Urinary bladder (tissue), 3 donors: ENCODE measurements at regions not wholly inside any gene's neighbourhood (a gene's known extent, or its start where the extent isn't known, plus 50 kb on each side); places are given as distances from the start of the nearest gene placed in this dataset.
"Not testable (repeated sequence)": the region's sequence is repeated elsewhere in the genome, so short reads cannot be mapped to it uniquely, and the experiment has no call there.

Source experiments
- DNase-seq: peaks from one replicate; pipeline ENCODE4 v3.0.0-alpha.2; 2015; ENCODE audit errors: extremely low spot score
- H3K27ac ChIP-seq: one replicate; pipeline ENCODE4 v1.5.1; 2013; ENCODE audit warnings: low read depth, mild to moderate bottlenecking, moderate library complexity
- H3K36me3 ChIP-seq: one replicate; pipeline ENCODE4 v1.6.1; 2013; ENCODE audit warnings: mild to moderate bottlenecking, moderate library complexity; ENCODE audit not compliant: insufficient read depth
- H3K4me1 ChIP-seq: one replicate; pipeline ENCODE4 v1.6.1; 2013; ENCODE audit warnings: mild to moderate bottlenecking, moderate library complexity; ENCODE audit not compliant: insufficient read depth
- H3K4me3 ChIP-seq: one replicate; pipeline ENCODE4 v1.5.1; 2013; ENCODE audit warnings: low read depth, low read length
- WGBS: extraction: QIAGEN DNeasy Blood & Tissue Kit; methylation state at CpG from one replicate; pipeline ENCODE4 v1.1.7; 2013; 5-methylcytosine and 5-hydroxymethylcytosine counted together
- donor health status: healthy with polysubstance abuse.
- donor health status: healthy.

DNA sequence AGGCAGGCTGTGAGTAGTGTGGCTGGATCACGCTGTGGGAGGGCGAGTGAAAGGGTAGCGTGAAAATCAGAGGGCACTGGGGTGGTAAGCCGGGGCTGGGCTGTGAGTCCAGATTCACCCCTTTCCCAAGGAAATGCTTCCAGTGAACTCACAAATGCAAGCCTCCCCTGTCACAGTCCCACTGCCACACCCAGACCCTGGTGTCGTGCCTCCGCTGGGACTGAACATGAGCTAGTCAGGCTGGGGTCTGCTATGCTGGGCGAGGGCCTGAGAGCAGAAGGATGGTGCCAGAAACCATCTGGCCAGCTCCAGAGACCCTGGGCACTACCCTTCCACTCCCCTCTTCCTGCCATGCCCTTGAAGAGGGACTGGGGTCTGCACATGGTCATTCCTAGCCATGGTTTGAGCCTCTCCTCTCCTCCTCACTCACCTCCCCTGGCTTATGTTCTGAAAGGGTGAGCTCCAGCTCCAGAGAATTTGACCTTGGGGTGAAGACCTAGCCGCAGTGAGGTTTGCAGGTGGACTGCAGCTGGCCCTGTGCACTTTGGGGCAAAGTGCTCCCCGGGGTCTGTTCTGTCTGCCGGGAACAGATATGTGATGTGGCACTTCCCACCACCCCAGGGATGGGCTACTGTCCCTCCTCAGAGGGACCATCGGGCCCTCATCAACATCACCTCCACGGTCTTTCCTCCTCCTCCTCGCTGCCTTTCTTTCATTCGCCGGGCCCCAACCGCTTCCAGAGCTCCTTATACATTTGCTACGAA lies 365.6 kb downstream of the RPS6KC1 start:
- no peak overlapping the region for H3K27ac ChIP-seq
- 91% methylated on average over 17 of the region's 17 CpGs for WGBS
- H3K4me1 ChIP-seq, result no peaks in the 10 kb centered on the region
- no peak overlapping the region for H3K4me3 ChIP-seq
- DNase-seq, result no peak
- no peaks in the 10 kb centered on the region for H3K36me3 ChIP-seq

DNA sequence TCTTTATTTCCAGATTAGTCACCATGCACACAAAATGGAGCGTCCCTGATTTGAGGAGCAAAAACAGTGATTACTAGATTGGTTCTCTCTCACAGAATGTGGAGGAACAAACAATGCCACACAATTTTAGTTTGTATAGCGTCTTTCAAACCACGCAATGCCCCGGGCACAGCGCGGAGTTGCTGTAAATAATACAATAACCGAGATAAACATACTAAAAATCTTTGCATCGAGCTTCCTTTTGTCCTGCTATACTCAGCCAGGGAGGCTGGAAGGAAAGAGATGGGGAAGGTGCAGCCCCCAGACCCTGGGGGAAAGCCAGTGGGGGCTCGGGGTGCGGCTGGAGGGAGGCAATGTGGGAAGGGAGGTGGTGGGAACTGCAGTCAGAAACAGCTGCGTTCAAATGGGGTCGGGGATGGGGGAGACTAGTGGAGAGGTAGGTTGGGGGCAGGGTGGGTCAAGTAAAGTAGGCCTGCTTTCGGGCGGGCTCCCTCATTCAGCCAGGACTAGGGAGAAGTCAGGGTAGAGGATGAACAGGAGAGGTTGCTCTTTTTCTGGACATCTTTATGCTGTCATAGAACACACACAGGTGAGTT lies 366.3 kb downstream of the RPS6KC1 start:
- H3K27ac ChIP-seq, result no peak overlapping the region
- no peak overlapping the region for H3K4me3 ChIP-seq
- H3K36me3 ChIP-seq, result no peaks in the 10 kb centered on the region
- no peak for DNase-seq
- WGBS, result 89% methylated on average over 14 of the region's 14 CpGs
- no peaks in the 10 kb centered on the region for H3K4me1 ChIP-seq

DNA sequence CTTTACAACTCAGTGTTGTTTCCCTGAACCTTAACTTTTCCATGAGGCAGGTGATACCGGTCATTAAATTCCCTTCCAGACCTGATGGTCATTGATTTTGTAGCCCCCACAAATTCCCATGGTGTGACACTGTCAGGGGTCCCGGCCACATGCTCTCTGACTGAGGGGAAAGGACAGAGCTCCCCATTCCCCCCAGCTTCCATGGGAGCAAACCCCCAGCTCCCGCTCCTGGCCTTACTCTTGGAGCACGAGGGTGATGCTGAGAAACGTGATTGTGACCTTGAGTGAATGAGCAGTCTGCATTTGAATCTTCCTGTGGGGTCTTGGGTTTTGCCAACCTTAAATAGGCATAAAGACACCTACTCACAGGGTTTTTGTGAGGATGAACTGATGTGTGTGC lies 366.8 kb downstream of the RPS6KC1 start:
- Histone ChIP-seq H3K27ac (no peak overlapping the region), H3K4me3 (no peak overlapping the region), H3K36me3 (no peaks in the 10 kb centered on the region), H3K4me1 (no peaks in the 10 kb centered on the region)
- DNase-seq, result no peak
- WGBS, result 92% methylated on average over 5 of the region's 5 CpGs

DNA sequence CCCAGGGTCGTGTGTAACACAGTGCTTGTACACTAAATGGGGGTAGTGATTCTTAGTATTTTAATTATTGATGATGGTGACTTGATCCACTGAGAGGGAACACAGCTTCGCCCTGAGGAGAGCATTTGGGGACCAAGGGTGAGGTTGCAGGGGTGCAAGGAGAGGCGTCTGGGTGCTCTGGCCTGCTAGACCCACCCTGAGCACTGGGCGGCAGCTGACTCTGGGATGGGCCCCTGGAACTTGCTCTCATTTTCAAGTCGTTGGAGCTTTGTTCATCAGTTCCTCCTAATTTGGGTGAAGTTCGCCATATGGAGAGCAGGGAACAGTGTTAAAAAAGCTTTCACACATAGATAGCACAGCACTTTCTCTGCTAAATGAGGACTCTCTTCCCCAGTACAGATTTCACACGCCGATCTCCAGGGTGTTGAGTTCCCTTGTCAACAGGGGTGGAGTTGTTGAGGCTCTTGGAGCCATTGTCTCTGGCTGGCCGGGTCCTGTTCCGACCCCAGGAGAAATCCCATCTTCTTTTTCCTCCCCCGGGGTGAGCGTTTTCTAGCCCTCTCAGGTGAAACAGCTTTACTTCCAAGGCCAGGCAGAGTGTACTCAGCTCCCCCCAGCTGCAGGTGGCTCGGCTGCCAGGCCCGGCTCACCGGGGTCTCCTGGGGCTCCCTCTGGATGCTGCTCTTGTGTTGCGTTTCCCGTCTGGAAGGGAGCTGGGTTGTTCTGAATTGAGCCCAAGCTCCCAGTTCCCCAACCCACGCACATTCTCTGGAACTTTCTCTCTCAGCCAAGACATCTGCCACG lies 367.4 kb downstream of the RPS6KC1 start:
- no peaks in the 10 kb centered on the region for H3K4me1 ChIP-seq
- 77% methylated on average over 19 of the region's 19 CpGs for WGBS
- no peak overlapping the region for H3K4me3 ChIP-seq
- H3K27ac ChIP-seq, result no peak overlapping the region
- no peak for DNase-seq
- no peaks in the 10 kb centered on the region for H3K36me3 ChIP-seq

DNA sequence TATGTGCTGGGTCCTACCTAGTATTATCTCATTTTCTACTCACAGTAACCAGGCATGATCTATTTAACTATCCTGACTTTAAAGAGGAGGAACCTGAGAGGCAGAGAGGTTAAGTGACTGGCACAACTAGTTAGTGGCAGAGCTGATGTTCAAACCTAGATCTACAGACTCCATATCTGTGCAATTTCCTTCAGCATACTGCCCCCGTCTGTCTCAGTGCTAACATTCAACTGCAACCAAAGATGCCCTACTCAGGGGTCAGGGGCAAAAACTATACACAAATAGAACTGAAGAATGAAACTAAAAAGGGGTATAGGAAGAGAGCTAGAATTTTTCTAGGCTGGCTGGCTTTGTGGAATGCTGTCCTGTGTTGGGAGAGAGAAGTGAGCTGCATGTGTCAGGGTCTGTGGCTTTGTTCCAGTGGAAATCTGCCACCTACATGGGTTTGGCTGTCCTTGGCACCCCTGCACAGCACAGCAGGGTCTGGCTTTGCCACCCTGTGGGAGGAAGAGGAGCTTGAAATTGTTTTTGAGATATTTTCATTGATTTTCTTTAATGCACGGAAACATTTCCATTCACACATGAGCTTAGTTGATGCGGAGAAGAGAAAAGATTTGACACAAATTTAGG lies 368.5 kb downstream of the RPS6KC1 start:
- Histone ChIP-seq H3K4me3 (no peak overlapping the region), H3K36me3 (no peaks in the 10 kb centered on the region), H3K4me1 (no peaks in the 10 kb centered on the region), H3K27ac (no peak overlapping the region)
- DNase-seq, result no peak
- WGBS, result 91% methylated on average over 3 of the region's 3 CpGs

GRCh38 chr1:213421178-213421577 lies 370.1 kb downstream of the RPS6KC1 start:
- 94% methylated on average over 7 of the region's 7 CpGs for WGBS
- H3K4me1 ChIP-seq, H3K36me3 ChIP-seq, H3K4me3 ChIP-seq, DNase-seq, H3K27ac ChIP-seq: not testable (repeated sequence)

GRCh38 chr1:213423041-213423440 lies 372.0 kb downstream of the RPS6KC1 start:
- WGBS, result 69% methylated on average over 4 of the region's 4 CpGs

DNA sequence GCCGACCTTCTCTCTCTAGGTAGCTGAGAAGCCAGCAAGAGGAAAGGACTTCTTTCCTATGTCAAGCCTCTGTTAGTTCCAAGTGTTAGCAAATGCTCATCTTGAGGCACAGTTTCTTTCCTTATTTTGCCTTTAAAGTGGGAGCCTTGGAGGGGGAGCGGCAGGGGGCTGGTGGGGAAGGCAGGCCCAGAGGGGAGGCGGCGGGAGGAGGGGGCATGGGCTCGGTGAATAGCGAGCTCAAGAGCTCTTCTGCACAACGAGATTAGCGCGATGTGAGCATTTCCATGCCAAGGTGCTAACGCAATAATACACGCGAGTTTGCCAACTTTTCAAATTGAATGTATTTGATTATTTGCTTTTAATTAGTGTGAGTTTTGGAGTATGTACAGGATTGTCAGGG lies 372.6 kb downstream of the RPS6KC1 start:
- DNase-seq, result no peak
- WGBS, result 75% methylated on average over 12 of the region's 12 CpGs
- Histone ChIP-seq H3K36me3 (no peaks in the 10 kb centered on the region), H3K4me1 (no peaks in the 10 kb centered on the region), H3K27ac (no peak overlapping the region), H3K4me3 (no peak overlapping the region)

More at GRCh38 chr1:213423041-213423440, 372.0 kb downstream of the RPS6KC1 start:
- Histone ChIP-seq H3K27ac (no peak overlapping the region), H3K4me3 (no peak overlapping the region), H3K4me1 (no peaks in the 10 kb centered on the region), H3K36me3 (no peaks in the 10 kb centered on the region)
- no peak for DNase-seq

- Histone ChIP-seq H3K4me3 (no peak overlapping the region), H3K4me1 (no peaks in the 10 kb centered on the region), H3K36me3 (no peaks in the 10 kb centered on the region), H3K27ac (no peak overlapping the region)
- no peak for DNase-seq
- WGBS, result 92% methylated on average over 20 of the region's 20 CpGs
Measured at GRCh38 chr1:213425376-213426030, 374.5 kb downstream of the RPS6KC1 start.

DNA sequence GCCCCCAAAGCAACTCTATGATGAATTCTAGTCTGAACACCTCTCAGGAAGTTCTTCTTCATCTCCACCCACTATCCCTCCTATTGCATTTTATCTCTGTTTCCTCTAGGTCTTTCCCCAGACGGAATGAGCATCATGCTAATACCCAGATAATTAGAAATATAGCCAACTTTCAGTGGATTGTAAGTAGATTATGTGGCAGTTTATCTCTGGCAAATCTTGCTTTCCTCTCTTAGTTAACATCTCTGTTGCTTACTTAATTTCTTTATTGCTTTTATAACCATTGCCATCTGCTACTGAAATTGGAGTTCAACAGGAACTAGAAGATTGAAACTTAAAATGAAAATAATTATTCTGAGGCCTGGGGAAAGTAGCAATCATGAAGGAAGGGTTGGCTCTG lies 378.6 kb downstream of the RPS6KC1 start:
- Histone ChIP-seq H3K27ac (no peak overlapping the region), H3K4me1 (no peaks in the 10 kb centered on the region), H3K36me3 (no peaks in the 10 kb centered on the region), H3K4me3 (no peak overlapping the region)
- WGBS, result 79% methylated on average over 1 of the region's 1 CpG
- DNase-seq, result no peak

- Histone ChIP-seq H3K36me3 (no peaks in the 10 kb centered on the region), H3K4me3 (no peak overlapping the region), H3K27ac (no peak overlapping the region), H3K4me1 (no peaks in the 10 kb centered on the region)
- WGBS, result 49% methylated on average over 1 of the region's 1 CpG
- DNase-seq, result no peak
Measured at GRCh38 chr1:213435715-213436114, 384.7 kb downstream of the RPS6KC1 start.

GRCh38 chr1:213438339-213438738 lies 387.3 kb downstream of the RPS6KC1 start:
- no peak for DNase-seq
- Histone ChIP-seq H3K4me1 (no peaks in the 10 kb centered on the region), H3K4me3 (no peak overlapping the region), H3K36me3 (no peaks in the 10 kb centered on the region), H3K27ac (no peak overlapping the region)

- 89% methylated on average over 2 of the region's 2 CpGs for WGBS
- H3K4me1 ChIP-seq, result no peaks in the 10 kb centered on the region
- no peak overlapping the region for H3K27ac ChIP-seq
- H3K4me3 ChIP-seq, result no peak overlapping the region
- H3K36me3 ChIP-seq, result no peaks in the 10 kb centered on the region
- DNase-seq, result no peak
Measured at GRCh38 chr1:213439703-213440102, 388.7 kb downstream of the RPS6KC1 start.
